K562 (cell line): ENCODE measurements at regions not wholly inside any gene's neighbourhood (a gene's known extent, or its start where the extent isn't known, plus 50 kb on each side); places are given as distances from the start of the nearest gene placed in this dataset.
A peak's percentile ranks its signal among the peaks of the same experiment; 100 is the strongest.

Source experiments
- ATAC-seq: fragments of 200-7000 bp; cut with Tn5 transposase; 3 replicates; pipeline ENCODE4 v1.9.1; 2020; ENCODE audit warnings: moderate library complexity
- BruUV-seq: library from RNA; stranded (reverse); fragments of 400-500 nt; replicated peaks from 2 replicates; lab custom pipeline; 2021; lab: Mats Ljungman, UMichigan
- CTCF ChIA-PET: fragments of 300-600 bp; formaldehyde crosslinking; extraction: SDS; loops from one replicate; lab custom pipeline; 2021; ENCODE audit warnings: low intra/inter-chr PET ratio; lab: Yijun Ruan, JAX
- POLR2A ChIA-PET: fragments of 300-600, 350-650 bp; sonication (Branson Sonifier 250); formaldehyde crosslinking; extraction: SDS; loops from one replicate; lab custom pipeline; 2021; ENCODE audit warnings: antibody characterized with exemption, inconsistent platforms; lab: Yijun Ruan, JAX
- DNase-seq, 4 experiments: peaks; one replicate each; pipeline versions ENCODE4 v3.0.0 to v3.0.0-alpha.2; 2011 to 2018; ENCODE audit warnings: low spot score in 3 of 4, mixed read lengths in 3 of 4; ENCODE audit errors: extremely low read depth in 1 of 4
- FAIRE-seq: peaks from 2 replicates; lab custom pipeline; 2011; peaks lifted over from hg19 to GRCh38; lab: Jason Lieb, UNC
- H2AFZ ChIP-seq: 2 replicates; pipeline ENCODE4 v1.6.0; 2011; ENCODE audit warnings: low read depth, low read length, control low read depth, inconsistent platforms
- H3K27ac ChIP-seq: fragments of 200-600 bp; 3 replicates; pipeline ENCODE4 v1.8.0; 2011; ENCODE audit warnings: low read depth, mild to moderate bottlenecking, control low read depth, inconsistent platforms, low read length, moderate library complexity, mixed read lengths; ENCODE audit errors: extremely low read depth
- H3K27me3 ChIP-seq, 2 experiments: fragments of 300-600 bp in 1 of 2; 2 replicates in 1 of 2; 3 replicates in 1 of 2; pipeline versions ENCODE4 v1.6.0 to v1.8.0; 2011; ENCODE audit warnings: inconsistent platforms in 2 of 2, low read length in 2 of 2, mild to moderate bottlenecking in 1 of 2, mixed read lengths in 1 of 2, moderate library complexity in 1 of 2; ENCODE audit not compliant: control insufficient read depth in 2 of 2, insufficient read depth in 2 of 2
- H3K36me3 ChIP-seq: fragments of 300-600 bp; 3 replicates; pipeline ENCODE4 v1.8.0; 2011; ENCODE audit warnings: mild to moderate bottlenecking, low read length, inconsistent platforms; ENCODE audit not compliant: control insufficient read depth, insufficient read depth
- H3K4me1 ChIP-seq, 2 experiments: fragments of 200-600 bp in 1 of 2; replicated peaks in 1 of 2; 2 replicates in 1 of 2; 3 replicates in 1 of 2; pipeline versions ENCODE4 v1.5.1 to v1.8.0; 2011; ENCODE audit warnings: inconsistent platforms in 2 of 2, low read length in 2 of 2, mild to moderate bottlenecking in 1 of 2, mixed read lengths in 1 of 2, moderate library complexity in 1 of 2; ENCODE audit not compliant: control insufficient read depth in 2 of 2, insufficient read depth in 2 of 2
- H3K4me2 ChIP-seq: 2 replicates; pipeline ENCODE4 v1.6.1; 2011; ENCODE audit warnings: low read length, control low read depth, inconsistent platforms, mixed read lengths; ENCODE audit not compliant: insufficient read depth
- H3K4me3 ChIP-seq: fragments of 200-600 bp; sonication (generic), shearing (Covaris generic); 2 replicates; pipeline ENCODE4 v1.5.1; 2016; ENCODE audit warnings: control low read depth, inconsistent platforms
- H3K79me2 ChIP-seq: fragments of 200-600 bp; 3 replicates; pipeline ENCODE4 v1.8.0; 2011; ENCODE audit warnings: low read length, inconsistent platforms; ENCODE audit not compliant: control insufficient read depth, insufficient read depth
- H3K9ac ChIP-seq, 2 experiments: 2 replicates each; pipeline versions ENCODE4 v1.6.0 to v1.6.1; 2011; ENCODE audit warnings: low read depth in 2 of 2, low read length in 2 of 2, control low read depth in 1 of 2, inconsistent platforms in 1 of 2, mild to moderate bottlenecking in 1 of 2, mixed read lengths in 1 of 2; ENCODE audit not compliant: insufficient read depth in 1 of 2
- H3K9me1 ChIP-seq: one replicate; pipeline ENCODE4 v1.6.0; 2011; ENCODE audit warnings: inconsistent platforms, mild to moderate bottlenecking, low read length, moderate library complexity; ENCODE audit not compliant: control insufficient read depth, insufficient read depth
- H3K9me3 ChIP-seq: replicated peaks from 2 replicates; pipeline ENCODE4 v1.5.1; 2011; ENCODE audit warnings: low read depth, low read length, inconsistent platforms; ENCODE audit not compliant: control insufficient read depth, insufficient read depth
- H4K20me1 ChIP-seq: replicated peaks from 2 replicates; pipeline ENCODE4 v1.6.1; 2011; ENCODE audit warnings: low read length, inconsistent platforms, mixed read lengths; ENCODE audit not compliant: control insufficient read depth, insufficient read depth
- MBD1 ChIP-seq: fragments of 250-450 bp; sonication (Bioruptor Pico); IDR thresholded peaks from 2 replicates; pipeline ENCODE4 v1.8.0; 2022; ENCODE audit warnings: inconsistent platforms
- RCOR1 ChIP-seq, 2 experiments: IDR thresholded peaks; 2 replicates each; pipeline ENCODE4 v1.6.1; 2012; ENCODE audit warnings: low read depth in 2 of 2, low read length in 2 of 2, borderline replicate concordance in 1 of 2, improper control_type of control experiment in 1 of 2
- ZNF778 ChIP-seq: fragments of 450-650 bp; formaldehyde crosslinking; IDR thresholded peaks from 2 replicates; pipeline ENCODE4 v1.4.0; 2020; ENCODE audit warnings: mild to moderate bottlenecking, moderate library complexity
- whole genome bisulfite sequencing: fragments of 100-300 bp; shearing (Covaris generic); methylation state at CpG from one replicate; pipeline ENCODE4 v1.1.6; 2016; ENCODE audit warnings: low coverage, mixed read lengths; ENCODE audit not compliant: insufficient coverage; ENCODE audit errors: missing lambda C conversion rate; 5-methylcytosine and 5-hydroxymethylcytosine counted together
- in situ Hi-C: fragments of 300-500 bp; cut with MboI; formaldehyde crosslinking; loops from 4 replicates; pipeline ENCODE4 v1.15.0; 2018; ENCODE audit warnings: inconsistent platforms, mixed read lengths
- intact Hi-C: fragments of 100-400 bp; cut with micrococcal nuclease; formaldehyde crosslinking; loops from 2 replicates; pipeline ENCODE4 v1.14.2; 2022
- TF ChIP-seq, protein P1 (sequence below), 3 experiments: IDR thresholded peaks in 2 of 3; conservative IDR thresholded peaks in 1 of 3; 2 replicates each; pipeline ENCODE4 v1.5.1; 2011 to 2012; ENCODE audit warnings: low read length in 3 of 3, mild to moderate bottlenecking in 3 of 3, control low read depth in 2 of 3, improper control_type of control experiment in 1 of 3, inconsistent platforms in 1 of 3, low read depth in 1 of 3, mixed read lengths in 1 of 3, moderate library complexity in 1 of 3; ENCODE audit not compliant: insufficient read depth in 2 of 3

- no peak overlapping the region for H2AFZ ChIP-seq
- 2% methylated on average over 10 of the region's 13 CpGs for WGBS
- ChIA-PET POLR2A (no interaction called here), CTCF (no interaction called here)
- peak; percentile 76 for ATAC-seq
- H3K27ac ChIP-seq: no peak overlapping the region
- TF ChIP-seq MBD1 (CRISPR knock-in tag) (no peak), RCOR1 (IDR thresholded peaks at IDR 0.05; ENCODE audit: borderline replicate concordance in 1 of 2, low read depth in 2 of 2, low read length in 2 of 2) (no peak), ZNF778 (CRISPR knock-in tag) (no peak)
- TF ChIP-seq, protein P1, sequence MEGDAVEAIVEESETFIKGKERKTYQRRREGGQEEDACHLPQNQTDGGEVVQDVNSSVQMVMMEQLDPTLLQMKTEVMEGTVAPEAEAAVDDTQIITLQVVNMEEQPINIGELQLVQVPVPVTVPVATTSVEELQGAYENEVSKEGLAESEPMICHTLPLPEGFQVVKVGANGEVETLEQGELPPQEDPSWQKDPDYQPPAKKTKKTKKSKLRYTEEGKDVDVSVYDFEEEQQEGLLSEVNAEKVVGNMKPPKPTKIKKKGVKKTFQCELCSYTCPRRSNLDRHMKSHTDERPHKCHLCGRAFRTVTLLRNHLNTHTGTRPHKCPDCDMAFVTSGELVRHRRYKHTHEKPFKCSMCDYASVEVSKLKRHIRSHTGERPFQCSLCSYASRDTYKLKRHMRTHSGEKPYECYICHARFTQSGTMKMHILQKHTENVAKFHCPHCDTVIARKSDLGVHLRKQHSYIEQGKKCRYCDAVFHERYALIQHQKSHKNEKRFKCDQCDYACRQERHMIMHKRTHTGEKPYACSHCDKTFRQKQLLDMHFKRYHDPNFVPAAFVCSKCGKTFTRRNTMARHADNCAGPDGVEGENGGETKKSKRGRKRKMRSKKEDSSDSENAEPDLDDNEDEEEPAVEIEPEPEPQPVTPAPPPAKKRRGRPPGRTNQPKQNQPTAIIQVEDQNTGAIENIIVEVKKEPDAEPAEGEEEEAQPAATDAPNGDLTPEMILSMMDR (IDR thresholded peaks at IDR 0.05 in 2 of 3, conservative IDR thresholded peaks at IDR 0.05 in 1 of 3; ENCODE audit: insufficient read depth in 2 of 3, low read depth in 1 of 3, low read length in 3 of 3): peak; percentile 54 to 61 (median 58)
- no peak overlapping the region for H3K4me3 ChIP-seq
- H3K9me3 ChIP-seq: no peaks in the 10 kb centered on the region
- intact Hi-C loops (no loop called here), in situ Hi-C loops (no loop called here)
- no peaks in the 10 kb centered on the region for H3K79me2 ChIP-seq
- H3K9ac ChIP-seq: no peak overlapping the region
- H3K36me3 ChIP-seq: no peaks in the 10 kb centered on the region
- H3K27me3 ChIP-seq: no peaks in the 10 kb centered on the region
- no peaks in the 10 kb centered on the region for H3K4me1 ChIP-seq
- peak; percentile 32 for FAIRE-seq
- no peaks in the 10 kb centered on the region for H3K9me1 ChIP-seq
- no peaks in the 10 kb centered on the region for H4K20me1 ChIP-seq
- H3K4me2 ChIP-seq: no peak overlapping the region
- peak; percentile 22 to 58 (median 36) for DNase-seq
- no TSS peak for BruUV-seq
Observed at GRCh38 chr14:106556665-106557289, 1030.4 kb downstream of the TMEM121 start.
